ENCODE measurements at regions not wholly inside any gene's neighbourhood (a gene's known extent, or its start where the extent isn't known, plus 50 kb on each side); places are given as distances from the start of the nearest gene placed in this dataset.
"Not testable (repeated sequence)": the region's sequence is repeated elsewhere in the genome, so short reads cannot be mapped to it uniquely, and the experiment has no call there.

DNA sequence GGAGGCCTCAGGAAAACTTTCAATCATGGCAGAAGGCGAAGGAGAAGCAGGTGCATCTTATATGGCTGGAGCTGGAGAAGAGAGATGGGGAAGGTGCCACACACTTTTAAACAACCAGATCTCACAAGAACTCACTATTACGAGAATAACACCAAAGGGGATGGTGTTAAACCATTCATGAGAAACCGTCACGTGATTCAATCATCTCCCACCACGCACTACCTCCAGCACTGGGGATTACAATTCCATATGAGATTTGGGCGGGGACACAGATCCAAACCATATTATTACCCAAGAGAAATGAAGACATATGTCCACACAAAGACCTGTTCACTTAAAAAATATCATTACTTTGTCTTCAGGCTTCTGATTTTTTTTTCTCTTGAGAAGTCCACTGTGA is 518.5 kb downstream of the DCDC2C start:
- in situ Hi-C loops (cut with HindIII; ENCODE audit: low sequenced_read_pairs), result no loop called here

DNA sequence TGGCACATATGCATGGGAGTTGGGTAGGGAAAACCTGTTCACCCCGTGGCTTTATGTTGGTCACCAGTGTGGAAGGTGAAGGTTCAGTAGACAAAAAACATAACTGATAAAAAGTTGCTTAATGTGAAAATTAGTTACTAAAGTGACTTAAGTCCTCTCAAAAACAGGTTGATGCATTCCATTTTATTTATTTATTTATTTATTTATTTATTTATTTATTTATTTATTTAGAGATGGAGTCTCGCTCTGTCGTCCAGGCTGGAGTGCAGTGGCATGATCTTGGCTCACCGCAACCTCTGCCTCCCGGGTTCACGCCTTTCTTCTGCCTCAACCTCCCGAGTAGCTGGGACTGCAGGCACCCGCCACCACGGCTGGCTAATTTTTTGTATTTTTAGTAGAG is 541.0 kb downstream of the DCDC2C start:
- in situ Hi-C loops (cut with HindIII; ENCODE audit: low sequenced_read_pairs), result not testable (repeated sequence)

DNA sequence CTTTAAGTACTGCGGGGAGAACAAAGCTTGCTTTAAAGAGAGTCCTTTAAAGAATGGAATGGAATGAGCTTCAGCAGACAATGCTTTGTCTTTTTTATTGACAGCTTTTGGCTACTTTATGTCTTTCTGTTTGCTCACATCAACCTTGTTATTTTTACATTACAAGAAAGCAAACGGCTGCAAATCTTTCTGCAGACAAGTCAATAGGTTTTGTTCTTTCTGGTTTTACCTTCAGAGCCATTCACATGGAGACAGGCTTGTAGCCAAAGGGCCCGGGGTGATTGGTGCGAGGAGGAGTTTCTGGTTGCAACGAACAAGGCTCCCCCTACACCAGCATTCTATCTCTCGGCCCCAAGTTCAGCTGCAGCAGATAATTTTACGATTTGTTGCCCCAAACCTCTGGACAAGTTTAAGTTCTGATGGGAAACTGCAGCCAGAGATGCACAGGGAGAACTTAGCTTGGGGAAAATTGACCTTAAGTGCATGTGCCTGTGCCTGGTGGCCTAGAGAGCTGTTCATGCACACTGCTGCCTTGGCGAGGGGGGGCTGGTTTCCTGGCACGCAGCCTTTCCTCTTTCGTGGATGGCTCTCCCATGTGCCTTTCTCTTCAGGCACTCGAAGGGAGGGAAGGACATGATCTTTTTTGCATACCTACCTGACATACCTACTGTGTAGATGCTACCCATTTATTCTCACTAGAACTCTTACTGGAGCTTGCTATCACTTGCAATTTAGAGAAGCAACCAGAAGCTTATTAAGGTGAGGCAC is 543.2 kb downstream of the DCDC2C start:
- in situ Hi-C loops (cut with HindIII; ENCODE audit: low sequenced_read_pairs), result no loop called here

DNA sequence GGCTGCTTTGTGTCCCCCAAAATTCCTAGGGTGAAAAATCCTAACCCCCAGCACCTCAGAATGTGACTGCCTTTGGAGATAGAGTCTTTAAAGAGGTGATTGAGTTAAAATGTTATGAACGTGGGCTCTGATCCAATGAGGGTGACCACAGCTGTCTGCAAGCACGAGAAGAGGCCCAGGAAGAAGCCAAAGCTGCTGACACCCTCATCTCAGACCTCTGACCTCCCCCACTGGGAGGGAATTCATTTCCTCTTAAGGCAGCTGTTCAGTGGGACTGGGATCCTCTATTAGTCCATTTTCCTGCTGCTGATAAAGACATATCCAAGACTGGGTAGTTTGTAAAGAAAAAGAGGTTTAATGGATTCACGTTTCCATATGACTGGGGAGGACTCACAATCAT is 544.4 kb downstream of the DCDC2C start:
- in situ Hi-C loops (cut with HindIII; ENCODE audit: low sequenced_read_pairs), result no loop called here

DNA sequence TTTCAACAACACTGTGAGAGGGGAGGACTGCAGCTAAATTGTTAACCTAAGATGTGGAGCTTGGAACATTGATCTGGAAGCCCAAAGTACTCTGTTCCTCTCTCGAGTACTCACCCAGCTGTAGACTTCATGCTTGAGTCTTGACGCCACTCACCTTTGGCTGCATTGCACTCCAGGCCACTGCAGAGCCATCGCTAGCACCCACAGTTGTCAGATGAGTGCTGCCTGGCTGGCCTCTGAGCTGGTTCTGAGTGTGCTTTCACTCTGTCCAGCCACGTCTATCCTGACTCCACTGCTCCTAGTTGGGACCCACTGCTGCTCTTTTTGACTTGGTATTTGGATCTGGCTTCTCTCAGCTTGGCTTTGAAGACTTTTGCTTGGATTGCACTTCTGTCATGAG is 552.1 kb downstream of the DCDC2C start:
- in situ Hi-C loops (cut with HindIII; ENCODE audit: low sequenced_read_pairs), result no loop called here

DNA sequence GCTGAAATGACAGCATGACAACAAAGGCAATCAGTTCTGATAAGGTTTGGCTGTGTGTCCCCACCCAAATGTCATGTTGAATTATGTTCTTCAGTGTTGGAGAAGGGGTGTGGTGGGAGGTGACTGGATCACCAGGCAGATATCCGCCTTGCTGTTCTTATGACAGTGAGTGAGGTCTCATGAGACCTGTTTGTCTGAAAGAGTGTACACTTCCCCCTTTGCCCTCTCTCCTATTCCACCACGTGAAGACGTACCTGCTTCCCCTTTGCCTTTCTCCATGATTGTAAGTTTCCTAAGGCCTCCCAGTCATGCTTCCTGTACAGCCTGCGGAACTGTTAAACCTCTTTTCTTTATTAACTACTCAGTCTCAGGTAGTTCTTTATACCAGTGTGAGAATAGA is 553.0 kb downstream of the DCDC2C start:
- in situ Hi-C loops (cut with HindIII; ENCODE audit: low sequenced_read_pairs), result no loop called here

DNA sequence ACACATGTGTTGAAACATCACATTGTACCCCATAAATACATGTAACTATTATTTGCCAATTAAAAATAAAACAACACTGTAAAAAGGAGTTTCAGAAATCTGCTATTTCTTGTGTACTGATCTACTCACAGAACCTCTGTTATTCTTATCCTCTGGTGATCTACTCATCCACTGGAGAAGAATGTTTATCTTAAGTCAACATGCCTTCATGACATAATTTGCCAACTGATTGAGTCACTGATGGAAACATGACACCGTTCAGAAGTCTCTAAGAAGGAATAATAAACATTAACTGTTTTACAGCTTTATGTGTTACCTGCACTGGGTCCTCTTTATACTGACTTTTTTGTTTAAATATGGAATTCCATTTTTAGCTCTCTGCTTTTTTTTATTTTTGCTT is 555.2 kb downstream of the DCDC2C start:
- in situ Hi-C loops (cut with HindIII; ENCODE audit: low sequenced_read_pairs), result no loop called here

DNA sequence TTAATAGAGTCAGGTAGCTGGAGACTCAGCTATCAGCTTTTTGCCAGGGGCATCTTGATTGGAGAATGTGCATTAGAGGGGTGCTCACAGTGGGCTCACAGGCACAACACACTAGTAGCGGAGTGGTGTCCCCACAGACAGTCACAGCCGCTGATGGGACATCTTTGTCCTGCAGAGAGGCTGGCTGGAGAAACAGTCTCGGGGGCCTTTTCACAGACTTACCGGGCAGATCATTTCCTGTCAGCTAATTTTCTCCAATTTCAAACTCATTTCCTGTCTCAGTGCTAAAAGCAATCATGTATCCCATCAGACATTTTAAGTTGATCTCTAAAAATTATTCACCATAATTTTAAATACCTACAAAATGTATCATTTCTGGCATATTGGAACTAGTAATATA is 562.6 kb downstream of the DCDC2C start:
- in situ Hi-C loops (cut with HindIII; ENCODE audit: low sequenced_read_pairs), result no loop called here

DNA sequence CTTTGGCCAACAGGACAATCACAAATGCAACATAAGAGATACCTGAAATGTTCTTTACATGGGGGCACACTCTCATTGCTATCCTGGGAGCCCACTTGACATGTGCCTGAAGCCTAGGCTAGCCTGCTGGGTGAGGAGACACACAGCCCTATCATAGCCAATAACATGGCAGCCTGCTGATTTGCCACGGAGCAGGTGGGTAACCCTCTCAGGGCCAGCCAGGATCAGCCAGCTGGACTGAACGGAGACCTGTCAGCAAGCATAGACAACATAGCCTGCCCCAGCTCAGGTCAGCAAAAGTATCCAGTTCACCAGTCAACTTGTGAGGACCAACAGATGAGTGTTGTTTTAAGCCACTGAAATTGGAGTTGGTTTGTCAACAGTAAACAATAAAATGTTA is 566.5 kb downstream of the DCDC2C start:
- in situ Hi-C loops (cut with HindIII; ENCODE audit: low sequenced_read_pairs), result no loop called here

DNA sequence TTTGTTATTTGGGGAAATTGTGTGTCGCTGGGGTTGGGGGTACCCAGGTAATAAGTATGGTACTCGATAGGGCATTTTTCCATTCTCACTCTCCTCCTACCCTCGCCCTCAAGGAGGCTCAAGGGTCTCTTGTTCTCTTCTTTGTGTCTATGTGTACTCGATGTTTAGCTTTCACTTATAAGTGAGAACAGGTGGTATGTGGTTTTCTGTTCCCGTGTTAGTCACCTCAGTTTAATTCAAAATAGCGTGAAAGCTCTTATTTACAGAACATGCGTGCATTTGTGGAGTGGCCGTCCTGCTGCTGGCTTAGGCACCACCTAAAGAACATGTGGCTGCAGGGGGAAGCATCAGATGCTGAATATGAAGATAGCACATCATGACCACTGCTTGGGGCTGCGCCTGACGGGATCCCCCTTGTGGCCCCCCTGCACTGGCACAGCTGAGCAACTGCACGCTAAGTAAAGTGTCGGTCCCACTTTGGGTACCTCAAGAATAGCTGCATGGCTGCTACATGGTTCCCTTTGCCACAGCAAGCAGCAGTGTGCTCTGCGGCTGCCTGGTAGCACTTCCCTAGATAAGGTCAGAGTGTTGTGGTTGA is 569.0 kb downstream of the DCDC2C start:
- in situ Hi-C loops (cut with HindIII; ENCODE audit: low sequenced_read_pairs), result no loop called here

DNA sequence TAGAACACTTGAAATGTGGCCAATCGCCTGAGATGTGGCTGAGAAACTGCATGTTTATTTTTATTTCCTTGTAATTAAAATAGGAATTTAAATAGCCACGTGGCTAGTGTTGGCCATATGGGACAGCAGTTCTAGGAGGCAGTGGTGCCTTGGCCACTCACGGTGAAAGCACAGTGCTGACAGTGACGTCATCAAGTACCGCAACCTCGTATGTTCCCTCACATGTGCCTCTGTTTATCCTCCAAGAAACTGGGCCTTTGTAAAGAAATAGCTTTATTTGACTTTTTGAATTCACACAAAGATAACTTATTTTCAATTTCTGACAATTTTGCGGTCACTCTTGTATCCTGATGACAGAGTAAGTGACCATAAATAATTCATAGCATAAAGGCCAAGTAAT is 575.0 kb downstream of the DCDC2C start:
- in situ Hi-C loops (cut with HindIII; ENCODE audit: low sequenced_read_pairs), result no loop called here

DNA sequence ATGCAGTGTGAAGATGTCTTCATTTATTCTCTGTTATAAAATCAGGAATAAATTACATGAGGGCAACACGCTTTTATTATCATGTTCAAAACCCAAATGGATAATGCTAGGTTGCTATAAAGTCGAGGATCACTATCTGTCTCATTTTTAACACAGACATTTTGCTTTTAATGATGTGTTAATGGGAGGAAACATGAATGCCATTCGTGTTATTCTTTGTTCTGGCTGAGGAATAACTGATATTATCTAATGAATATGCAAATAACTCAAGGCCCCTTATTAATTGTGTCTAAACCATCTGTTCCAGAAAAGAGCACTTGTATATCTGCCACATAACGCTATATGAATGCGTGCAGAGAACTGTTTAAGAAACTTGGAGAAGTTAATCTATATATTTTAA is 576.1 kb downstream of the DCDC2C start:
- in situ Hi-C loops (cut with HindIII; ENCODE audit: low sequenced_read_pairs), result no loop called here

DNA sequence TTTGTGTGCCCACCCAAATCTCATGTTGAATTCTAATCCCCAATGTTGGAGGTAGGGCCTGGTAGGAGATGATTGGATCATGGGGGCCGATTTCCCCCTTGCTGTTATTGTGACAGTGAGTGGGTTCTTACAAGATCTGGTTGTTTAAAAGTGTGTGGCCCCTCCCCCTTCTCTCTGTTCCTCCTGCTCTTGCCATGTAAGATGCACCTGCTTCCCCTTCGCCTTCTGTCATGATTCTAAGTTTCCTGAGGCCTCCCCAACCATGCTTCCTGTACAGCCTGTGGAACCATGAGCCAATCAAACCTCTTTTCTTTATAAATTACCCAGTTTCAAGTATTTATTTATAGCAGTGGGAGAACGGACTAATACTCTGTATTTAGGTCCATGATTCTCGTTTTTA is 588.1 kb downstream of the DCDC2C start:
- in situ Hi-C loops (cut with HindIII; ENCODE audit: low sequenced_read_pairs), result no loop called here

DNA sequence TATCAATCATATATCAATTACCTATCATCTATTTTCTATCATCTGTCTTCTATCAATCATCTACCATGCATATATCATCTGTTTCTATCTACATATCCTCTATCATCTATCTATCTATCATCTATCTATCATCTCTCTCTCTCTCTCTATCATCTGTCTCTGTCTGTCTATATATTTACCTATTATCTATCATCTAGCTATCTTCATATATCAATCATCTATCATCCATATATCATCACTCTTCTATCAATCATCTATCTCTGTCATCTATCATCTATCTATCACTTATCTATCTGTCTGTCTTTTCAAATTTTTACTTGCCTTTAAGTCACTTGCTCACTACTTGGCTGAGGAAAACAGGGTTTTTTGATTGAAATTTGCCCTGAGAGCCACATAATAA is 592.3 kb downstream of the DCDC2C start:
- in situ Hi-C loops (cut with HindIII; ENCODE audit: low sequenced_read_pairs), result no loop called here

DNA sequence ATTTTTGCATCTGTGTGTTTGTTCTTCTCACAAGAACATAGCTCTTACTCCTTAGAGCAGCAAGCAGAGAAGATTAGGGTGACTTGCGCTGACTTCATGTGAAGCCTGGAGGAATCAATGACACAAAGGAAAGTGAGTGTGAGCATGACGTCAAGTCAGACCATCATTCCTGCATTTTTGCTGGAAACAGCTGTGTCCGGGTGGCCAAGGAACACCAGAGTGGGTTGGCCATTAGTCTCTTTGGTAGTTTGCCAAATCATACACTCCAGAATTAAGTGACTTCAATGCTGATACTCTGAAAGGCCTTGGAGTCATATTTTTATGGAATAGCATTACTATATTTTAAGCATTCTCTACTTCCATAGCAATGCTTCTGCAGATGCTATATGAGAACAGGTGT is 597.2 kb downstream of the DCDC2C start:
- in situ Hi-C loops (cut with HindIII; ENCODE audit: low sequenced_read_pairs), result no loop called here

DNA sequence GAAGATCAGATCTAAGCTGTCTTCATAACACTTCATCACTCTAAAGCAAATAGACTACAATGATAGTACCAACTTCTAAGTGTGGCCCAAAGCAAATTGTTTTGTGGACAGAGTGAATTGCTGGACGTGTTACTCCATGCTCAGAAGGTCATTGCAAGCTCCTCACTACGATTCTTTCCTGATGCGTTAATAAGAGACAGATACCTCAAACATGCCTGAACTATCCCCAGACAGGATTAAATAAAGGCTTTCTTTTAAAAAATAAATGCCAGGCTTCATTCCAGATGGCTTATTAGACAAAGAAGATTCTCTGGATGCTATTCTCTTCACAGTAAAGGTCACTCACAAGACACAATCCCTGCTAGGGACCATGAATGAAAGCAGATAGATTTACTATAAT is 621.2 kb downstream of the DCDC2C start:
- in situ Hi-C loops (cut with HindIII; ENCODE audit: low sequenced_read_pairs), result no loop called here

DNA sequence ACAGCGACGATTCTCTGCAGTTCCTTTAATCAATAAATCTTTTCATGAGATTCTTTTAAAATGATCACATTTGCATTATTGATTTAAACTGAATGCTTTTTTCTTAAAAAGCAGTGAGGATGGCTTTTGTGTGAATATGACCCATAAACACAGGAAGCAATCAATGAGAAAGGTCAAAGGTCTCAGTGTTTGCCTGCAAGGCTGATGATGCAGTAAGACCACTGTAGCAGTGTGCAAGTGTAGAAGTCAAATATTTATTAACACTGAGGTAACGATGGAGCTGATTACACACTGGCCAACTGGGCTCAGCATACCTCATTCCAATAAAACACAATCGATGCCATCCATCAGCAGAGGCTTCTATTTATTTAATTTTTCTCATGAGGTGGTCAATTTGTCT is 633.5 kb downstream of the DCDC2C start:
- in situ Hi-C loops (cut with HindIII; ENCODE audit: low sequenced_read_pairs), result no loop called here

DNA sequence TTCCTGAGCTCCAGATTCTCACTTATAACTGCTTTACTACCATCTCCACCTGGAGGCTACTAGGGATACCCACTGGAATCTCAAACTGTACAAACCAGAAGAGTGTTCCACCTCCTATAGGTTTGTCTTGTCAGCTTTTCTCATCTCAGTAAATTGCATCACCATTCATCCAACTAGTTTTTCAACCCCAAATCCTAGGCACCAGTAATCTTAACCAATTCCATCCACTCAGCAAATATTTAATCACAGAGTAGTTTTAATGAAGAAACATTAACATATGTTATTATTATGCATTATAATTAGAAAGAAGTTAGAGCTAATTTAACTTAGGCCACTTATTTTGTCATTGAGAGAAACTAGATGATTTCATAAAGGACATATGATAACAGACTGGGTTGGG is 635.0 kb downstream of the DCDC2C start:
- in situ Hi-C loops (cut with HindIII; ENCODE audit: low sequenced_read_pairs), result no loop called here

DNA sequence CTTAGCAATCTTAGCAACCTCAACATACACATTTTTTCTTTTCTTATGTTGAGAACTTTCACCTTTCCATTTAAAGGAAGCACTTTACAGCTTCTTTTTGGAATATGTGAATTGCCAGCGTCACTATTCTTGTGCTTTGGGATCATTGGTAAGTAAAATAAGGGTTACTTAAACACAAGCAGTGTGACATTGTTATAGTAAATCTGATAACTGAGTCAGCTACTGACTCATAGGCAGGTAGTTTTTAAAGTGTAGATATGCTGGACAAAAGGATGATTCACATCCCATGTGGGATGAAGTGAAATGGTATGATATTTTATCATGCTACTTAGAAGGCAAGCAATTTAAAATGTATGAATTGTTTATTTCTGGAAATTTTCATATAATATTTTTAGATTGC is 637.2 kb downstream of the DCDC2C start:
- in situ Hi-C loops (cut with HindIII; ENCODE audit: low sequenced_read_pairs), result no loop called here

DNA sequence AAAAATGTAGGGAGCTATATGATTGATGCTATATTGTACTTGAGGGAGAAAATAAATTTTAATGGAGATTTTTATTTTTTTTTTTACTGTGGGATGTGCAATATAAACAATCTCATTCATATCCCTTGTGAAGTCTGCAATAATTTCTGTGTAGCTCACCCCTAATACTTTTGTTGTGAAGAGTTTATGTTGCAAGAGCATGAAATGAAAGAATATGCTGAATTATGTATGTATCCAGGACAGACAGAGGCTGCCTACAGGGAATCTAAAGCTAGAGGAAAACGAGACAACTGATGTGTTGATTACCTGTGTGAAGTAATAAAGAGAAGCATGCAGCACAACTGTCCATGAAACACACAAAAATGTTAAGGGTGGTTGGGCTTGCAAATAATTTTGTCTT is 643.3 kb downstream of the DCDC2C start:
- in situ Hi-C loops (cut with HindIII; ENCODE audit: low sequenced_read_pairs), result no loop called here

DNA sequence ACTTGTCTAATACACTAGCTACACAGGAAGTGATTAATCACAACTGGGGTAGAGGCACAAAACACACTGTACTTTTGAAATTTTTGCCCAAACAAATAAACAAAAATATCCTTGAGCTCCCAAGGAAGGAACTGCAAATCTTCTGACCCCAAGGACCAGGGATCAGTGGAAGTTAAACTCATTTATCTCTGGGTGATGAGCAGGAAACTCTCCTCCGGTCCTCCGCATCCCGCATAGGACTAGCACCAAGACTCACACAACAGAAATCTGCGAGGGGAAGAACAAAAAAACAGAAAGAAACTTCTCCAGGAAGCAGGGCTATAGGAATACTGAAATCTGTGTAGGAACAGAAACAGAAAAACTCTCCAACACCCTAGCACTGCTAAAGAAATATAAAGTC is 650.3 kb downstream of the DCDC2C start:
- in situ Hi-C loops (cut with HindIII; ENCODE audit: low sequenced_read_pairs), result no loop called here

DNA sequence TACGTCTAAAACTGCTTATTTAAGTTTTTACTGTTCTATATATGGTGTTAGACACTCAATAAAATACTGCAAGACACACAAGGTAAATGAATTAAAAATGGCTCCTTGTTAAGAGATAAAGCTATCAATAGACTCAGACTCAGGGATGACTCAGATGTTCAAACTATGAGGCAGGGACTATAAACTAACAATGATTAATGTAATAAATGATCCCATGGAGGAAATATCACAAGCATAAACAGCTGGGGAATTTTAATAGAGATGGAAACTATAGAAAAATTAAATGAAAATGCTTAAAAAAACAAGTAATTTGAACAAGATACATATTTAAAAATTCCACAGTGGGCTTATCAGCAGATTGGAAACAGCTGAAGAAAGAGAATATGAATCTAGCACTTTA is 650.8 kb downstream of the DCDC2C start:
- in situ Hi-C loops (cut with HindIII; ENCODE audit: low sequenced_read_pairs), result no loop called here

DNA sequence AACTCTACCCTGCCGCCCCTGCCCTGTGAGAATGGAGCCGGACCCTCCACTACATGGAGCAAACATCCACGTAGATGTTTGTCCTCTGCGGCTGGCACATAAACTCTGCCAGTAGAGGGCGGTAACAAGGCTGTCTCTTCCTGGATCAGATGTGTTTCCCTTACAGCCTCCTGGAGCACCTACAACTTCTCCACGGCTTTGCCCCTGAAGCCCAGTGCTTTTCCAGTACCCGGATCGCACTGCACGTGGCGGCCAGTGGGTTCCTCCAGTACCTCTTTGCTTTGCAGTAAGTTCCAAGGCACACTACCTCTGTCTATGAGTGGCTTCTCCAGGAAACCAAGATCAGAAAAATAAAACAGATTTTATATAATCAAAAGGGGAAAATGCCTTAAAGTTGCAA is 651.3 kb downstream of the DCDC2C start:
- in situ Hi-C loops (cut with HindIII; ENCODE audit: low sequenced_read_pairs), result no loop called here

All from endothelial cell of hepatic sinusoid (primary cell).